ENCODE measurements at regions not wholly inside any gene's neighbourhood (a gene's known extent, or its start where the extent isn't known, plus 50 kb on each side); places are given as distances from the start of the nearest gene placed in this dataset.
A peak's percentile ranks its signal among the peaks of the same experiment; 100 is the strongest.

DNA sequence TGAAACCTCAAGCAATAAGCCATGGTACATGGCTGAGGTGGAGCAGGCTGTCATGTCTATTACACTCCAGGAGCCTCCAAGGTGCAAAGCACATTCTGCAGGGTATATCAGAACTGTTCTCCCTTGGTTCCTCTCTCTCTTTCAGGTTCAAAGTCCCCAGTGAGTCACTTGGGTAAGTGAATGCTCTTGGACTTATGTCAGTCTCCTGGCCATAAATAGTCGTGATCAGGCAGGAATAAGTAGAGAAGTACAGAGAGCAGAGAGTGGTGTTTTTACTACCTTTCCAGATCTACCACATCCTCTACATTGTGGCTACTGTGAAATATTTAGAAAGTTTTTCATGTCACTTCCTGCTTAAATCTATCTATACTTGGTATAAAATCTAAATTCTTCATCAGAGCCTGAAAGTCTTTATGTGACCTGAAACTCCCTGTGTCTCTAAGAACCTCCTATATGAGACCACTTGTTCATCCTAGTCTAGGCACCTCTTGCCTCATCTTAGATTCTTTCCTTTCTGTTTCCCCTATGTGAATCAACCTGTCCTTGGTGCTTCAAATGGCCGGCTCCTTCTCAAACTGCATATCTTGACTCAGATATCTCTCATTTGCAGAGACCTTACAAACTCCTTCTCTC lies 1077.6 kb upstream of the MAP3K7 start:
- TF ChIP-seq, protein P1, sequence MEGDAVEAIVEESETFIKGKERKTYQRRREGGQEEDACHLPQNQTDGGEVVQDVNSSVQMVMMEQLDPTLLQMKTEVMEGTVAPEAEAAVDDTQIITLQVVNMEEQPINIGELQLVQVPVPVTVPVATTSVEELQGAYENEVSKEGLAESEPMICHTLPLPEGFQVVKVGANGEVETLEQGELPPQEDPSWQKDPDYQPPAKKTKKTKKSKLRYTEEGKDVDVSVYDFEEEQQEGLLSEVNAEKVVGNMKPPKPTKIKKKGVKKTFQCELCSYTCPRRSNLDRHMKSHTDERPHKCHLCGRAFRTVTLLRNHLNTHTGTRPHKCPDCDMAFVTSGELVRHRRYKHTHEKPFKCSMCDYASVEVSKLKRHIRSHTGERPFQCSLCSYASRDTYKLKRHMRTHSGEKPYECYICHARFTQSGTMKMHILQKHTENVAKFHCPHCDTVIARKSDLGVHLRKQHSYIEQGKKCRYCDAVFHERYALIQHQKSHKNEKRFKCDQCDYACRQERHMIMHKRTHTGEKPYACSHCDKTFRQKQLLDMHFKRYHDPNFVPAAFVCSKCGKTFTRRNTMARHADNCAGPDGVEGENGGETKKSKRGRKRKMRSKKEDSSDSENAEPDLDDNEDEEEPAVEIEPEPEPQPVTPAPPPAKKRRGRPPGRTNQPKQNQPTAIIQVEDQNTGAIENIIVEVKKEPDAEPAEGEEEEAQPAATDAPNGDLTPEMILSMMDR (IDR thresholded peaks at IDR 0.05; ENCODE audit: borderline replicate concordance, control extremely low read depth, extremely low read depth, insufficient read depth, missing control alignments) = no peak
- in situ Hi-C loops (cut with MboI; ENCODE audit: low sequenced_read_pairs, unreplicated experiment) = no loop called here
- peak; percentile 3 for DNase-seq (ENCODE audit: low spot score)

DNA sequence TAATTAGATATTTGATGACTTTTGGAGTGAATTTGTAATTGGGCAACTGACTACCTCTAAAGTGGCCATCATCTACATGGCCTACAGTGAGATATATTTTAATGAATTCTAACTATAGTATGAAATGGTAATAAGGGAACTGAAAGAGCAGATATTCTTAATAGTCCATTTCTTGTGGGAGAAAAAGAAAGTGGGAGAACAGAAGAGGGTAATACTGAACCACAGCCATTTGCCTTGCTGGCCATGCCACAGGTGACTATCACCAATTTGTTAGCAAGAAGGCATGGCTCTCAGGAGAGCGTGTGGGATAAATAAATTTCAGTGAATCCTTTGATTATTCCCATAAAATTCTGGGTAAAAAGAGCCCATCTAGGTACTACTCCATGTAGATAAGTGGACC lies 1074.0 kb upstream of the MAP3K7 start:
- DNase-seq (ENCODE audit: low spot score) = no peak
- TF ChIP-seq, protein P1 (IDR thresholded peaks at IDR 0.05; ENCODE audit: borderline replicate concordance, control extremely low read depth, extremely low read depth, insufficient read depth, missing control alignments) = no peak
- in situ Hi-C loops (cut with MboI; ENCODE audit: low sequenced_read_pairs, unreplicated experiment) = no loop called here

DNA sequence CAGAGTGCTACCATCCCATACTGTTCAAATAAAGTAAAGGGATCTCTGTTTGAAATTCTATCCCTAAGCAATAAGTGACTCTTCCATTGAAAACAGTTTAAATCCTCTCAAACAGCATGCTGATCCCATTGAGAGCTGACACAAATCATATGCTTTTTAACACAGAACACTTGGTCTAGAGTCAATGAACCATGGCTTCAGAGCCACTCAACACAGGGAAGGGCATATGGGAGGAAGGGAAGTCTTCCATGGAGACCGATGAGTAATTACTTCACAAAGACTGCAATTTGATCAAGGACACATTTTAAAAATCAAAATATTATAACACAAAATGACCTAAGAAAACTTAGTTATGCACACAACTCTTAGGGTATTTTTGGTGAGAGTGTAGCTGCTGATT lies 1073.0 kb upstream of the MAP3K7 start:
- in situ Hi-C loops (cut with MboI; ENCODE audit: low sequenced_read_pairs, unreplicated experiment) = no loop called here
- no peak for DNase-seq (ENCODE audit: low spot score)
- TF ChIP-seq, protein P1 (IDR thresholded peaks at IDR 0.05; ENCODE audit: borderline replicate concordance, control extremely low read depth, extremely low read depth, insufficient read depth, missing control alignments) = no peak

DNA sequence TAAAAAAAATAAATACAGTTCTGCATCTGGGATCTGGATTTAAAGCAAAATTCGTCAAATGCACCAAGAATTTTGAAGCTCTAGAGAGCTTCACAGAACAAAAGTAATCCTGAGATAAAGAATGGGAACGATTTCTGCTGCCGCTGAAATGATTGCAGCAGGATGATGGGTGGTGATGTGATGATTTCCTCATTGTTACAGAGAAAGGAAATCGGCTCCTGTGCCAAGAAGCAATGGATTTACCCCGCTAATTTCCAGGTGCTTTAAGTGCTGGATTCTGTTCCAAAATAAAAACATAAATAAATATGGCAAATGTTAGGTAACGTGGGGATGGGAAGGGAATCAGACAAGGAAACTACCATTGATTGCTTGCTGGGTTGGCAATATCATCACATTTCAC lies 1067.9 kb upstream of the MAP3K7 start:
- DNase-seq (ENCODE audit: low spot score) = no peak
- TF ChIP-seq, protein P1 (IDR thresholded peaks at IDR 0.05; ENCODE audit: borderline replicate concordance, control extremely low read depth, extremely low read depth, insufficient read depth, missing control alignments) = no peak
- in situ Hi-C loops (cut with MboI; ENCODE audit: low sequenced_read_pairs, unreplicated experiment) = no loop called here

DNA sequence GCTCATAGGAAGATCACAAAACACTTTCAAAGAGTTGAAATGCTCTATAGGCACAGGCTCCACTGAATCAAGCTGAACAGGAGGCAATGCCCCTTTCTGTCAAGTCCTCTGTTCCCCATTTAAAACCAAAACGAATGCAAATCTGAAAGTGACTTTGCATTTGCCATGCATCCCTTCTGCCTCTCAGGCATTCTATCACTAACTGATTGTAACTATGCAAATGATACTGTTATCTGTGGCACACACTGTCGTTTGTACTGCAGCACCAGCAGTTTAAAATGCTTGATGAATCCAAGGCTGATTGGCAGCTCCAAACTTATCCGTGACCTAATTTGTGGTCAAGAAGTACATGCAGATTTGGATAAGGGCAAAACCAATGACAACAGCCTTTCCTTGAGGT lies 1067.5 kb upstream of the MAP3K7 start:
- no peak for DNase-seq (ENCODE audit: low spot score)
- TF ChIP-seq, protein P1 (IDR thresholded peaks at IDR 0.05; ENCODE audit: borderline replicate concordance, control extremely low read depth, extremely low read depth, insufficient read depth, missing control alignments) = no peak
- in situ Hi-C loops (cut with MboI; ENCODE audit: low sequenced_read_pairs, unreplicated experiment) = no loop called here

DNA sequence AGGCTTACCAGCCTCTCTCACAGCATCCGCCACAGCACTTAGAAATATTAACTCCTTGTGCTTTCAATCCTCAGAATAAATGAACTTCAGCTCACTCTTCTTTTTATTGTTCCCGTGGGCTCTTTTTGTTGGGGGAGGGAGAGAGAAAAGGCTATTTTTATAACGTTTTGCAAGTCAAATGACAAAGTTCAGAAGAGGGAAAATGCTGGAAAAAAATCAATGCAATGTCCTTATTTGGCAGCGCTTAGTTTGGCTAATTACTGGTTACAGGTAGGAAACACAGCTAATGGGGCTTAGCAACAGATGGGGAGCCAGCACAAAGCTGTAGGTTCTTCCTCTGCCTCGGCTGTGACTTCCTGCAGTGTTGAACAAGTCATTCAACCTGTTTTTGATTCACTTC lies 1067.0 kb upstream of the MAP3K7 start:
- TF ChIP-seq, protein P1 (IDR thresholded peaks at IDR 0.05; ENCODE audit: borderline replicate concordance, control extremely low read depth, extremely low read depth, insufficient read depth, missing control alignments) = no peak
- in situ Hi-C loops (cut with MboI; ENCODE audit: low sequenced_read_pairs, unreplicated experiment) = no loop called here
- no peak for DNase-seq (ENCODE audit: low spot score)

All from GM13976 (cell line).